GM21390 (cell line): ENCODE measurements at regions not wholly inside any gene's neighbourhood (a gene's known extent, or its start where the extent isn't known, plus 50 kb on each side); places are given as distances from the start of the nearest gene placed in this dataset.

ENCODE experiments used
- ATAC-seq: cut with Tn5 transposase; IDR thresholded peaks from one replicate; pipeline ENCODE4 v1.9.1; 2021; ENCODE audit not compliant: unreplicated experiment

- no peak for ATAC-seq
Observed at GRCh38 chr4:104138116-104138515, 356.6 kb downstream of the CXXC4 start.

GRCh38 chr4:104129243-104129642, 365.5 kb downstream of the CXXC4 start:
- no peak for ATAC-seq

- peak; percentile 72 for ATAC-seq
Observed at GRCh38 chr4:104128850-104129213, 365.9 kb downstream of the CXXC4 start.

- no peak for ATAC-seq
Observed at GRCh38 chr4:104128031-104128849, 366.5 kb downstream of the CXXC4 start.

- no peak for ATAC-seq
Observed at GRCh38 chr4:104123021-104123420, 371.7 kb downstream of the CXXC4 start.

- no peak for ATAC-seq
Observed at GRCh38 chr4:104117776-104118175, 376.9 kb downstream of the CXXC4 start.

- no peak for ATAC-seq
Observed at GRCh38 chr4:104113850-104114249, 380.8 kb downstream of the CXXC4 start.

GRCh38 chr4:104099141-104099540, 379.4 kb upstream of the TACR3 start:
- ATAC-seq, result no peak

- ATAC-seq, result no peak
Observed at GRCh38 chr4:104093247-104093646, 373.5 kb upstream of the TACR3 start.

GRCh38 chr4:104073229-104073628, 353.4 kb upstream of the TACR3 start:
- ATAC-seq, result no peak

- ATAC-seq, result no peak
Observed at GRCh38 chr4:104066533-104066932, 346.7 kb upstream of the TACR3 start.

- peak; percentile 89 for ATAC-seq
Observed at GRCh38 chr4:104064646-104065577, 345.1 kb upstream of the TACR3 start.

- ATAC-seq, result no peak
Observed at GRCh38 chr4:104063341-104063740, 343.6 kb upstream of the TACR3 start.

GRCh38 chr4:104044369-104044768, 324.6 kb upstream of the TACR3 start:
- no peak for ATAC-seq

GRCh38 chr4:104032896-104033295, 313.1 kb upstream of the TACR3 start:
- no peak for ATAC-seq

- ATAC-seq, result no peak
Observed at GRCh38 chr4:104025251-104025650, 305.5 kb upstream of the TACR3 start.

GRCh38 chr4:104022831-104023230, 303.0 kb upstream of the TACR3 start:
- no peak for ATAC-seq

- ATAC-seq, result no peak
Observed at GRCh38 chr4:104022226-104022625, 302.4 kb upstream of the TACR3 start.

GRCh38 chr4:104020641-104021040, 300.9 kb upstream of the TACR3 start:
- no peak for ATAC-seq

GRCh38 chr4:104017213-104017612, 297.4 kb upstream of the TACR3 start:
- ATAC-seq, result no peak

- no peak for ATAC-seq
Observed at GRCh38 chr4:104015680-104016079, 295.9 kb upstream of the TACR3 start.

GRCh38 chr4:104010722-104011121, 290.9 kb upstream of the TACR3 start:
- no peak for ATAC-seq
